T-helper 1 cell (primary cell): ENCODE measurements at regions not wholly inside any gene's neighbourhood (a gene's known extent, or its start where the extent isn't known, plus 50 kb on each side); places are given as distances from the start of the nearest gene placed in this dataset.

ENCODE experiments used
- DNase-seq, 5 donors: peaks; one replicate each; pipeline ENCODE4 v3.0.0-alpha.2; 2012 to 2020

DNA sequence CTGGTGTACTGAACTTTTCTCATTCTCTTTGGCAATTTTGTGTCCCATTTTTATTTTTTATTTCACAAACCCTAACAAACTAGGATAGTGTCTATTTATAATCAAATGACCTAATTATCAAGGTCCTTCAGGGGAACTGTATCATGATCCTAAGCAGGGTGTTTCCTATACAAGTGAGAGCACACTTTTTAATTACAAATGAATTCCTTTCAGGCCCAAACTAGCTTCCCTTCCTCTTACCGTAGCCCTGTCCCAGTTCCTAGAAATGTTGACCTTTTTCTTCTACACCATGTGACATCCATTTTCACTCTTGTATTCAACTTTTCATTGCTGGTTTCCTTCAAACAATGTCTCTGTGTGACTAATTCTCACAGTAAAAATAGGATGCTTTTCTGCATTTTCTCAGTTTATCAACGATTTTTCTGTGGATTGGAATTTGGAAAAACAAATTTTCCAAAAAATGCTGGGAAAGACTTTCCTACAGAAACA, 411.4 kb downstream of the CCDC91 start:
- no peak for DNase-seq

DNA sequence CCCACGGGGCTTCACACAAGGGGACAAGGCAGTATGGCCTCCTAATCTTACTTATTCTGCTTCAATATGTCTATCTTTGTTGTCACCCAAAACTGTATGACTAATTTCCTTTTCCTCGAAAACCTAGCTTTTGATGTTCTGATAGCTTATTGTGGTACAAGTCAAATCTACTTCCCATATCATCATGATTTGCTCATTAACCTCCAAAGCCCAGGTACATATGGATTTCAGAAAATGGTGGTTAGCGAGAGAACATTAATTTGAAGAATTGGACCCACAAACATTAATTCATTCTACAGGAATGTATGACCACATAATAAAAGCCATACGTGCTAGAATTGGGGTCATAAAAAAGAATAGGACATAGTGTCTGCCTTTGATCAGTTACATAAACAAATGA, 412.5 kb downstream of the CCDC91 start:
- DNase-seq: no peak

DNA sequence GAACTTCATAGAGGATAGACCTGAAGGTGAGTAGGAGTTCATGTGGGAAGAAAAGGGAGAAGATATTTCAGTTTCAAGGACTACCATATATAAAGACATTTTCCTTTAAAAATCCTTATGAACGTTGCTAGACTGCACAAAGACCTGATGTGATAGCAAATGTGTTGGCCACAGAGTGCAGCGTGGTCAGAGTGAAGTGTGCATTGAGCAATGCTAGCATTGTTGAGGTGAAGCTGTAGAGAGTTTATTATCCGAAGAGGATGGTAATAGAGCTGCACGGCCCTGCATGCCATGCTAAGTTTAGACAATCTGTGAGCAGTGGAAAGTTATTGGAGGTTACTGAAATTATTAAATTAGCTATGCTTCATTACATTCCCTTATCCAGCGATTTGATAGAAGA, 413.0 kb downstream of the CCDC91 start:
- no peak for DNase-seq

DNA sequence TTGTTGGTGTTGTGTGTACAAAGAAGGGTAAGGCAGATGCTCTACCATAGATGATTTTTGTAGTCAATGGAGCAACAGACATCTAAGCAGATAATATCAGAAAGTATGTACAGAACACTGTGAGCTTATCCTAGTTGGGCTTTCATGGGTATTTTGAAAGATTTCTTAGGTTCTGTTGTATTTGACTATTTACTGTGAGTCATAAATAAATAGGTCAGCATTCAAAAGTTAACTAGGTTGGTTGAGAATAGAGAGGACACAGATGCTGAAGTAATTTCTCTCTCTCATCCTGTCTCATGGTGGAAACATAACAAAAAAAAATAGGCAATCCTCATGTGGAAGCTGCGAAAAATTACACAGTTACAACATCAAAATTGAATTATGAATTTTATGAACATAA, 413.5 kb downstream of the CCDC91 start:
- no peak for DNase-seq

- DNase-seq: no peak
Measured at GRCh38 chr12:28604240-28604639, 414.0 kb downstream of the CCDC91 start.

DNA sequence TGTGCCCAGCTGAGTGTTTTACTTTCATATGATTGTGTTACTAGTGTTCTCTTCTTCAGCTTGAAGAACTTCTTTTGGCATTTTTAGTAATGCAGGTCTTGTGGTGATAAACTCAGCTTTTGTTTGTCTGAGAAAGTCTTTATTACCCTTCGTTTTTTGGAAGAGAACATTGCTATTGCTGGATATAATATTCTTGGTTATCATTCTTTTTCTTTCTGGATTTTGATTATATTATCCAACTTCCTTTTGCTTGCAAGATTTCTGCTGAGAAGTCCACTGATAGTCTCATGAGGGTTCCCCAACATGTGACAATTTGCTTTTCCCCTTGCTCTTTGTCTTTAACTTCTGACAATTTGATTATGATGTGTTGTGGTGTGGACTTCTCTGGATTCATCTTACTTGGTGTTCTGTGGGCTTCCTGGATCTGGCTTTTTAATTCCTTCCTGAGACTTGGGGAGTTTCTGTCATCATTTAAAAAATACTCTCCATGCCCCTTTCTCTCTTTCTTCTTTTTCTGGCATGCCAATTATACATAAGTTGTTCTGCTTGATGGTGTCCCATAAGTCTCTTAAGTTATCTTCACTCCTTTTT, 416.8 kb downstream of the CCDC91 start:
- DNase-seq: no peak

GRCh38 chr12:28610401-28611114, 420.3 kb downstream of the CCDC91 start:
- DNase-seq: no peak

GRCh38 chr12:28611115-28611435, 420.8 kb downstream of the CCDC91 start:
- no peak for DNase-seq

DNA sequence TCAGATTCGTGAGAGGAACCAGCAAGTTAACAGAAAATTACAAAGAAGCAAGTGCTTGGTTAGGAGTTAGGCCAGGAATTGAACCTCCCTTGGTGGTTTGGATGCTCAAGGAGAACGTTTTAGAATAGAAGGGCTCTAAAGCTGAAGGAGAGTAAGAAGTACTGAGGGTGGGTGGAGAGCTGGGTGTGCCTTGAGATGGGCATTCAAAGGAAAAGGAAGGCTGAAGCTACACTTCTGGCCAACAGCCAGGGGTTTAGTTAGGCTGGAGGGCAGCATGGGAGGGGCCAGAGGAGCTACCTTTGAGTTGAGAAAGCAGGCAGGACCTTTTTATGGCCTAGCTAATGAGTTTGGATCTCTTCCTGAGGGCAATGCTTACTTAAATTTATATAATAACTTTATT, 421.2 kb downstream of the CCDC91 start:
- no peak for DNase-seq

DNA sequence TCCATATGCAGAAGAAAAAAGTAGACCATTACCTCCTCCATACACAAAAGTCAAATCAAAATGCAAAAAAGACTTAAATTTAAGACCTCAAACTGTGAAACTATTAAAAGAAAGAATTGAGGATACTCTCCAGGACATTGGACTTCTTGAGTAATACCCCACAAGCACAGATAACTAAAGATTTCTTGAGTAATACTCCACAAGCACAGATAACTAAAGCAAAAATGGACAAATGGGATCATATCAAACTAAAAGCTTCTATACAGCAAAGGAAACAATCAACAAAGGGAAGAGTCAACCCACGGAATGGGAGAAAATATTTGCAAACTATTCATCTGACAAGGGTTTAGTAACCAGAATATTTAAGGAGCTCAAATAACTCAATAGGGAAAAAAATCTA, 427.9 kb downstream of the CCDC91 start:
- no peak for DNase-seq

DNA sequence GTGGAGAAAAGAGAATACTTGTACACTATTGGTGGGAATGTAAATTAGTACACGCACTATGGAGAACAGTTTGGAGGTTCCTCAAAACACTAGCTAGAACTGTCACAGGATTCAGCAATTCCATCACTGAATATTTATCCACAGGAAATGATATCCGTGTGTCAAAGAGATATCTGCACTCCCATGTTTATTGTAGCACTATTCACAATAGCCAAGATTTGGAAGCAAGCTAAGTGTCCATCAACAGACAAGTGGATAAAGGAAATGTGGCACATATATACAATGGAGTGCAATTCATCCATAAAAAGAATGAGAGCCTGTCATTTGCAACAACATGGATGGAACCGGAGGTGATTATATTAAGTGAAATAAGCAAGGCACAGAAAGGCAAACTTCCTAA, 428.5 kb downstream of the CCDC91 start:
- DNase-seq: no peak

GRCh38 chr12:28620281-28620680, 430.0 kb downstream of the CCDC91 start:
- no peak for DNase-seq

GRCh38 chr12:28622406-28622805, 432.1 kb downstream of the CCDC91 start:
- DNase-seq: no peak

DNA sequence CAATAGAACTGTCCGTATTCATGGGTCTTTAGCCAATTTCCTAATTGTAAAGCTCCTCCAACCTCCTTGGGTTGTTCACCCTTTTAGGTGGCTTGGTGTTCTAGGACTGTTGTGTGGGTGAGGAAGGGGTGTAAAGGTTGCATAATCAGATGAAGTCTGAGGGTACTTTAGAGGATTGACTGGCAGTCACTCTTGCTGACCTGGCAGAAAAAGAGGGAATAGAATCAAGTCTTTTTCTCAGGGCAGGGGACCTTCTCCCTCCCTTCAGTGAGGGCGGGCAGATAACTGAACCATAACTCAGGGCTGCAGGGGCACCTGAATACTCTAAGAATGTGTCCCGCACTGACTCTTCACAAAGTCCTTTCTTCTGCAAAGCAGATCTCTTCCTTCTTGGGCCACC, 436.2 kb downstream of the CCDC91 start:
- no peak for DNase-seq

GRCh38 chr12:28629691-28630090, 439.4 kb downstream of the CCDC91 start:
- DNase-seq: no peak

DNA sequence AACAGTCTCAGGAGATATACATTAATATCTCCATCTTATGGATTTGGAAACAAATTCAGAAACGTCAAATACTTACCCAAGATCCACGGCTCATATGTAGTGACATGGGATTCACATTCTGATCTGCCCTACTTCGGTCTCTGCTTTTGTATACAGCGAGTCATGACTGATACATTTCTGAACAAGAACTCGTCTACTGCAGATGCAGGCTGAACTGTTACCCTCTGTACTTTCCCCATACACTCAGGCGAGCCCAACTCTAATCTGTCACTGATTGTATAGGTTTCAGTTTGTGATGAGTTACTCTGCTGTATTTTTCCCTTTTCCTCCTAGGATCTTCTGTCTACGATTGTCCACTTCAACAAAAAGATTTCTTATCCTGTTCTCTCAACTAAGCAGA, 441.6 kb downstream of the CCDC91 start:
- no peak for DNase-seq

DNA sequence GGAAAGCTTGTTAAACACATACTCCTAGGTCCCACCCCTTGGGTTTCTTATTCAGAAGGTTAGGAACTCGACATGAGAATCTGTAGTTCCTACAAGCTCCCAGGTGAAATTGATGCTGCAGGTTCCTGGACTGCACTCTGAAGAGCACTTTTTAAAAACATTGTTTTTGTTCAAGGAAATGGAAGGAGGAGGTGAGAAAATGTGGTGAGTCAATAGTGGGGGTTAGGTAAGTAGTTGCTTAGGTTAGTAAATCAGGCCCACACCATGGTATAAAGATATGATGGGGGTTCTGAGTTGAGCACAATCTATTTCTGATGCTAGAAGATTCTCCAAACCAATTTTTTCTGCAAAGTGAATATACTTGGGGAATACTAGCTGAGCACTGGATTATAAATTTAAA, 450.3 kb downstream of the CCDC91 start:
- no peak for DNase-seq

DNA sequence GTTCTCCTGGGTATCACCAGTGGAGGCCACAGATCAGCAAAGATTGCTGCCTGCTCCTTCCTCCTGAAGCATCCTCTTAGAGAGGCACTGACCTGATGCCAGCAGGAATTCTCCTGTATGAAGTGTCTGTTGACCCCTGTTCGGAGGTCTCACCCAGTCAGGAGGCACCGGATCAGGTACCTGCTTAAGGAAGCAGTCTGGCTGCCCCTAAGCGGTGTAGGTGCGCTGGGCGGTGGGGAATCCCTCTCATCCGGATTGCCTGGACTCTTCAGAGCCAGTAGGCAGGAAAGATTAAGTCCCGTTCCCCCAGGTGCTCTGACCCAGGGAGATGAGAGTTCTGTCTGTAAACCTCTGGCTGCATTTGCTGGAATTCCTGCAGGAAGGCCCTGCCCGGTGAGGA, 455.2 kb downstream of the CCDC91 start:
- DNase-seq: no peak

DNA sequence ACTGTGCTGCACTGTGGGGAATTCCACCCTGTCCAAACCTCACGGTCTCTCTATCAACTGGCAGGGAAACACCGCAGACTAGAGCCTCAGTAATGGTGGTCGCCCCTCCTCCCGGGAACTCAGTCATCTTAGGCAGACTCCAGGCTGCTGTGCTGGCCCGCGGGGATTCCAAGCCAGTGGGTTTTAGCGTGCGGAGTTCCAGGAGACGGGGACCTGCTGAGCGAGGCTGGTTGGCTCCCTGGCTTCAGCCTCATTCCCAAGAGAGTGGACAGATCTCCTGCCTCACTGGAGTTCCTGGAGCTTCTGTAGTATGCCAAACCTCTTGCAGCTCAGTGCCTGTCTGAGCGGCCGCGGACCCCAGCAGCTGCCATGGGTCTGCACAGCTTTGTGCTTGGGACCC, 455.6 kb downstream of the CCDC91 start:
- DNase-seq: no peak

- DNase-seq: no peak
Measured at GRCh38 chr12:28650906-28651305, 460.6 kb downstream of the CCDC91 start.

DNA sequence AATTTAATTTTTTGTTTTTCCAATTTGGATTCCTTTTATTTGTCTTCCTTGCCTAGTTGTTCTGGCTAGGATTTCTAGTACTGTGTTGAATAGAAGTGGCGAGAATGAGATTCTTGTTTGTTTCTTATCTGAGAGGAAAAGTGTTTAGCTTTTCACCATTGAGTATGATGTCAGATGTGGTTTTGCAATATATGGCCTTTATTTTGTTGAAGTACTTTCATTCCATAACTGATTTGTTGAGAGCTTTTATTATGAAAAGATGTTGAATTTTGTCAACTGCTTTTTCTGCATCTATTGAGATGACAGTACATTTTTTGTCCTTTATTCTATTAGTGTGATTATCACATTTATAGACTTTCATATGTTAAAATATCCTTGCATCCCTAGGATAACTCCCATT, 462.0 kb downstream of the CCDC91 start:
- no peak for DNase-seq

GRCh38 chr12:28681980-28682379, 467.1 kb upstream of the FAR2 start:
- DNase-seq: no peak

DNA sequence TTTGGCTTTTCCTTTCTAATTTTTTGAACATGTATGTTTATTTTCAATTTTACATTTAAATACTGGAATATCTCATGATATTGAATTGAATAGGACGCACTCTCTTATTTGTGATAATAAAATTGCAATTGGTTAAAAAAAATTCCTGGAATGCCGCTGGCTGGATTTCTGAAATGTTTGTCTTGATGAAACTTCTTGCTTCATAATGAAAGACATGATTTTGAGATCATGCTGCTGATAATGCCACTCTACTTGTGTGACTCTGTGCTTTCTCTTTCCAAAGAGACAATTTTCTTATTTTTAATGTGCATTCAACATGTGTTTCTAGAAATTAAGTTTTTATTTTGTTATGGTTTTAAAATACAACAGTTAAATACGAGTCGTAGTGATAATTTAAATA, 465.7 kb upstream of the FAR2 start:
- no peak for DNase-seq

DNA sequence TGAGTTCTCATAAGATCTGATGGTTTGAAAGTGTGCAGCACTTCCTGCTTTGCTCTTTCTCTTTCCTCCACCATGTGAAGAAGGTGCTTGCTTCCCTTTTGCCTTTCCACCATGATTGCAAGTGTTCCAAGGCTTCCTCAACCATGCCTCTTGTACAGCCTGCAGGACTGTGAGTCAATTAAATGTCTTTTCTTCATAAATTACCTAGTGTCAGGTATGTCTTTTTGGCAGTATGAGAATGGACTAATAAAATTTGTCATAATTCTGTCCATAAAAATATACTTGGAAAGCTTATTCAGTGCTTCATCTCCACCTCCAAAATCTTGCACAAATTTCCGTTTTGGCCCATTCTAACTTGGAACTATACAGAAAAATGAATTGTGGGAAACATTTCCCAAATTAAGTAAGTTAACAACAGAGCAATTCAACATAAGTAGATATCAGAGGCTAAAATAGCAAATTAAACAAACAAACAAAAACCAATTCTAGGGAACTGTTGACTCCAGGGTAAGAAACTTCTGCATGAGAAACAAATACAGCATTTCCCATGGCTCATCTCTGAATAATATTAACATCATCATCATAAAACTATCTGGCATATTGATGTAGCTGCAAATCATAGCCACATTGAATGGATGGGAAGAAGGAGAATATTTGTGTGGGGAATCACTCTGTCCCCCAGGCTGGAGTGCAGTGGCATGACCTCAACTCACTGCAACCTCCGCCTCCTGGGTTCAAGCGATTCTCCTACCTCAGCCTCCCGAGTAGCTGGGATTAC, 459.5 kb upstream of the FAR2 start:
- no peak for DNase-seq
